ENCODE measurements at regions not wholly inside any gene's neighbourhood (a gene's known extent, or its start where the extent isn't known, plus 50 kb on each side); places are given as distances from the start of the nearest gene placed in this dataset.
"Not testable (repeated sequence)": the region's sequence is repeated elsewhere in the genome, so short reads cannot be mapped to it uniquely, and the experiment has no call there.

- intact Hi-C loops (cut with micrococcal nuclease) = no loop called here
- H3K9me2 ChIP-seq (ENCODE audit: insufficient read depth) = no peaks in the 10 kb centered on the region
- no peak for ATAC-seq
- no peaks in the 10 kb centered on the region for H4K20me1 ChIP-seq (ENCODE audit: insufficient read depth)
- H3K4me1 ChIP-seq (ENCODE audit: control insufficient read depth in 1 of 2, insufficient read depth in 2 of 2, low read length in 2 of 2) = no peaks in the 10 kb centered on the region
- no peaks in the 10 kb centered on the region for H3K27me3 ChIP-seq (ENCODE audit: insufficient read depth, low read length)
- no peak for DNase-seq (ENCODE audit: low read depth, low spot score)
- no peak overlapping the region for H3K27ac ChIP-seq (ENCODE audit: low read depth, low read length)
- no TSS peak for BruUV-seq (replicated peaks)
- POLR2A ChIA-PET = no interaction called here
- CTCF ChIA-PET = no interaction called here
- H3K36me3 ChIP-seq (ENCODE audit: control insufficient read depth in 1 of 2, insufficient read depth in 2 of 2, low read length in 2 of 2) = no peaks in the 10 kb centered on the region
- no peak overlapping the region for H3K4me3 ChIP-seq (replicated peaks in 1 of 2; ENCODE audit: low read depth in 1 of 2, low read length in 2 of 2)
- no peaks in the 10 kb centered on the region for H3K9me3 ChIP-seq (ENCODE audit: control insufficient read depth in 1 of 2, insufficient read depth in 1 of 2, low read depth in 1 of 2, low read length in 2 of 2)
- no peak overlapping the region for H3K4me2 ChIP-seq (ENCODE audit: low read length)
- RAD21 ChIA-PET (ENCODE audit: low non-redundant PET in 1 of 2, low total read pairs in 2 of 2, uncharacterized antibody in 2 of 2, unreplicated experiment in 2 of 2) = no interaction called here
- no peak overlapping the region for H2AFZ ChIP-seq (ENCODE audit: low read depth, low read length, poor library complexity, severe bottlenecking)
- H3K9ac ChIP-seq (ENCODE audit: low read length) = no peak overlapping the region
- no peaks in the 10 kb centered on the region for H3K79me2 ChIP-seq (ENCODE audit: insufficient read depth, low read length)
- TF ChIP-seq ZBTB33 (IDR thresholded peaks at IDR 0.05; ENCODE audit: extremely low read depth, insufficient replicate concordance, low read length) = no peak
- no peak for TF ChIP-seq EZH2 (IDR thresholded peaks at IDR 0.05)
- TF ChIP-seq EGR1 (IDR thresholded peaks at IDR 0.05; ENCODE audit: low read depth) = no peak
- TF ChIP-seq POLR2A (IDR thresholded peaks at IDR 0.05; ENCODE audit: borderline replicate concordance, extremely low read depth, insufficient read depth, insufficient read length) = no peak
- TF ChIP-seq ATF3 (IDR thresholded peaks at IDR 0.05) = no peak
- no peak for TF ChIP-seq POLR2AphosphoS5 (IDR thresholded peaks at IDR 0.05; ENCODE audit: low read depth, low read length)
- TF ChIP-seq TCF7L2 (IDR thresholded peaks at IDR 0.05; ENCODE audit: borderline replicate concordance, extremely low read depth, insufficient read depth, insufficient read length) = no peak
- no peak for TF ChIP-seq ELF1 (IDR thresholded peaks at IDR 0.05; ENCODE audit: borderline replicate concordance, low read depth)
Observed at GRCh38 chr12:20089077-20089476, 279.3 kb upstream of the PDE3A start.

GRCh38 chr12:20093190-20093810 is 275.0 kb upstream of the PDE3A start:
- H3K9me3 ChIP-seq (ENCODE audit: control insufficient read depth in 1 of 2, insufficient read depth in 1 of 2, low read depth in 1 of 2, low read length in 2 of 2); H3K27me3 ChIP-seq (ENCODE audit: insufficient read depth, low read length); H3K4me1 ChIP-seq (ENCODE audit: control insufficient read depth in 1 of 2, insufficient read depth in 2 of 2, low read length in 2 of 2); ATAC-seq; H3K27ac ChIP-seq (ENCODE audit: low read depth, low read length); H3K79me2 ChIP-seq (ENCODE audit: insufficient read depth, low read length); H2AFZ ChIP-seq (ENCODE audit: low read depth, low read length, poor library complexity, severe bottlenecking); CTCF ChIA-PET; H3K4me3 ChIP-seq (replicated peaks in 1 of 2; ENCODE audit: low read depth in 1 of 2, low read length in 2 of 2); intact Hi-C loops (cut with micrococcal nuclease); H3K4me2 ChIP-seq (ENCODE audit: low read length); RAD21 ChIA-PET (ENCODE audit: low non-redundant PET in 1 of 2, low total read pairs in 2 of 2, uncharacterized antibody in 2 of 2, unreplicated experiment in 2 of 2); H4K20me1 ChIP-seq (ENCODE audit: insufficient read depth); H3K36me3 ChIP-seq (ENCODE audit: control insufficient read depth in 1 of 2, insufficient read depth in 2 of 2, low read length in 2 of 2); H3K9me2 ChIP-seq (ENCODE audit: insufficient read depth); H3K9ac ChIP-seq (ENCODE audit: low read length); DNase-seq (ENCODE audit: low read depth, low spot score); BruUV-seq (replicated peaks): not testable (repeated sequence)
- POLR2A ChIA-PET = interaction anchor here (1.7 kb wide), 1 partner anchor 12 kb away, joined by 3 read pairs; no protein-coding TSS in a partner anchor
